ENCODE measurements at regions not wholly inside any gene's neighbourhood (a gene's known extent, or its start where the extent isn't known, plus 50 kb on each side); places are given as distances from the start of the nearest gene placed in this dataset.
"Not testable (repeated sequence)": the region's sequence is repeated elsewhere in the genome, so short reads cannot be mapped to it uniquely, and the experiment has no call there.

DNA sequence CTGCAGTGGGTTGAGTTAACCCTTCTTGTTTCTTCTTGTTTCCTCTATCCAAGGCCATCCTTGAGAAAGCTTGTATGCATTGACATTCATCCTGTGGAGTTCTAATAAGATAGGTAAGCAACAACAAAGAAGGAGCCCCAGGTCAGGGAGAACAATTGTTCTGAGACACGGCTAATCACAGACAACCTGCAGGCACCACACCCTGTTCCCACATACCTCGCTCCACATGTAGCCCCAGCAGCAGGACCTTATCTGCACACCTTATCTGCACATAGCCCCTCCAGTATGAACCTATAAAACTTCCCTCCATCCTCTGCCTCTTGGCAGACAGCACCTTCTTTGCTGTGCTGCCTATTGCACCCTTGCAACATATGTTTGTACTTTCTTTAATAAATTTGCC lies 129.1 kb downstream of the MSL3 start:
- H3K27ac ChIP-seq = no peak overlapping the region
- TF ChIP-seq, protein P1, sequence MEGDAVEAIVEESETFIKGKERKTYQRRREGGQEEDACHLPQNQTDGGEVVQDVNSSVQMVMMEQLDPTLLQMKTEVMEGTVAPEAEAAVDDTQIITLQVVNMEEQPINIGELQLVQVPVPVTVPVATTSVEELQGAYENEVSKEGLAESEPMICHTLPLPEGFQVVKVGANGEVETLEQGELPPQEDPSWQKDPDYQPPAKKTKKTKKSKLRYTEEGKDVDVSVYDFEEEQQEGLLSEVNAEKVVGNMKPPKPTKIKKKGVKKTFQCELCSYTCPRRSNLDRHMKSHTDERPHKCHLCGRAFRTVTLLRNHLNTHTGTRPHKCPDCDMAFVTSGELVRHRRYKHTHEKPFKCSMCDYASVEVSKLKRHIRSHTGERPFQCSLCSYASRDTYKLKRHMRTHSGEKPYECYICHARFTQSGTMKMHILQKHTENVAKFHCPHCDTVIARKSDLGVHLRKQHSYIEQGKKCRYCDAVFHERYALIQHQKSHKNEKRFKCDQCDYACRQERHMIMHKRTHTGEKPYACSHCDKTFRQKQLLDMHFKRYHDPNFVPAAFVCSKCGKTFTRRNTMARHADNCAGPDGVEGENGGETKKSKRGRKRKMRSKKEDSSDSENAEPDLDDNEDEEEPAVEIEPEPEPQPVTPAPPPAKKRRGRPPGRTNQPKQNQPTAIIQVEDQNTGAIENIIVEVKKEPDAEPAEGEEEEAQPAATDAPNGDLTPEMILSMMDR (IDR thresholded peaks at IDR 0.05) = no peak
- no peak for TF ChIP-seq ZFX (IDR thresholded peaks at IDR 0.05; ENCODE audit: borderline replicate concordance)

DNA sequence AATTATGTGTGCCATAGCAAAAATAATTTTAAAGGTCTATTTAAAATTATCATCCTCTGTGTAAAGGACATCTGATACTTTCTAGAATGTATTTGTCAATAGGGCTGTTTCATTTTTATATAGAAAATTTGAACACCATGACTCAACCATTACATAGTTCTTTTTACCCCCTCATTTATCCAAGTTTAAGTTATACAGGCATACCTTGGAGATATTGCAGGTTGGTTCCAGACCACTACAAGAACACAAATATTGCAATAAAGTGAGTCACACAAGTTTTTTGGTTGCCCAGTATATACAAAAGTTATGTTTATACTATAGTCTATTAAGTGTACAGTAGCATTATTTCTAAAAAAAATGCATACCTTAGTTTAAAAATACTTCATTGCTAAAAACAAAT lies 130.4 kb downstream of the MSL3 start:
- no peak overlapping the region for H3K27ac ChIP-seq
- TF ChIP-seq, protein P1 (IDR thresholded peaks at IDR 0.05) = no peak
- TF ChIP-seq ZFX (IDR thresholded peaks at IDR 0.05; ENCODE audit: borderline replicate concordance) = no peak

DNA sequence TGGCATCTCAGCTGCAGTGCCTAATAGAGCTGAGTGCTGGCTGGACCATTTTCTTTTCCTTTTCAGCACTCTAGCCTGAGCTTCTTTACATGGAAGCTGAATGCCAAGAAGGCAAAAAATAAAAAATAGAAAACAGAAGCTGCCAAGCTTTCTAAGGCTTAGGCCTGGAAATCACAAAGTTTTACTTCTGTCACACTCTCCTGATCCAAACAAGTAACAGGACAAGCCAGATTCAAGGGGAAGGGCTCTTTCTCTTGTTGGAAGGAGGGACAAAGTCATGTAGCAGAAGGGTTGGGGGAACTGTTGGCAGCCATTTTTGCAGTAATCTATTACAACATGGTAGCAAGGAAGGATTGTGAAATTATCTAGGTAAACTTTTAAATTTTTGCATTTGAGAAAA lies 131.8 kb downstream of the MSL3 start:
- no peak overlapping the region for H3K27ac ChIP-seq
- TF ChIP-seq, protein P1 (IDR thresholded peaks at IDR 0.05) = no peak
- no peak for TF ChIP-seq ZFX (IDR thresholded peaks at IDR 0.05; ENCODE audit: borderline replicate concordance)

DNA sequence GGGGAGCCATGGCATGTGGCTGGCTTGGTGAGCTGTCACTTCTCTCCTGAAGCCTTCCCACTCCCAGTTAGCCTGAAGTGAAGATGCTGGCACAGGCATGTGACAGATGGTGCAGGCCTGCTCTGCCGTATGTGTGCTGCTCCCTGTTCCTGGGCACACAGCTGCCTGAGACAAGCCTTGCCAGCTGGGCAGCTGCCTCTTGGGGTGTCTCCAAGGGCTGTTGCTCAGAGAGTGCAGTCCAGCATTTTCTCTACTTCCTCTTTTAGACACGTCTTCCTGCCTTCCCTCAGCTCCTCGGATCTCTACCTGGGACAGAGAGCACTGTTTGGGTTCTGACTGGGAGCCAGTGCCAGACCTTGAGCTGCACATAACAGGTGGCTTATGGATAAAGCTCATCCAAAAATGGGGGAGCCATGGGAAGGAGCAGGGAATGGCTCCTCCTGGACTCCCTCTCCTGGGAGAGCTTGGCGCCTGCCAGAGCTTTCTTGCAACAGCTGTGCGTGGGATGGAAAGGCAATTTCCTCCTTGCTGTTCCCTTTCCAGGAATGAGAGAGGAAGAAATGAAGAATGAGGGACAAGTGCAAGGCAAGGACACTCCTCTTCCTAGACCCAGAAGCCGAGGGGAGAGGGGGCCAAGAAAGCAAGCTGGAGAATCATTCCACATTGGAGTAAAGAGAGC lies 132.9 kb downstream of the MSL3 start:
- no peak overlapping the region for H3K27ac ChIP-seq
- no peak for TF ChIP-seq ZFX (IDR thresholded peaks at IDR 0.05; ENCODE audit: borderline replicate concordance)
- TF ChIP-seq, protein P1 (IDR thresholded peaks at IDR 0.05) = no peak

DNA sequence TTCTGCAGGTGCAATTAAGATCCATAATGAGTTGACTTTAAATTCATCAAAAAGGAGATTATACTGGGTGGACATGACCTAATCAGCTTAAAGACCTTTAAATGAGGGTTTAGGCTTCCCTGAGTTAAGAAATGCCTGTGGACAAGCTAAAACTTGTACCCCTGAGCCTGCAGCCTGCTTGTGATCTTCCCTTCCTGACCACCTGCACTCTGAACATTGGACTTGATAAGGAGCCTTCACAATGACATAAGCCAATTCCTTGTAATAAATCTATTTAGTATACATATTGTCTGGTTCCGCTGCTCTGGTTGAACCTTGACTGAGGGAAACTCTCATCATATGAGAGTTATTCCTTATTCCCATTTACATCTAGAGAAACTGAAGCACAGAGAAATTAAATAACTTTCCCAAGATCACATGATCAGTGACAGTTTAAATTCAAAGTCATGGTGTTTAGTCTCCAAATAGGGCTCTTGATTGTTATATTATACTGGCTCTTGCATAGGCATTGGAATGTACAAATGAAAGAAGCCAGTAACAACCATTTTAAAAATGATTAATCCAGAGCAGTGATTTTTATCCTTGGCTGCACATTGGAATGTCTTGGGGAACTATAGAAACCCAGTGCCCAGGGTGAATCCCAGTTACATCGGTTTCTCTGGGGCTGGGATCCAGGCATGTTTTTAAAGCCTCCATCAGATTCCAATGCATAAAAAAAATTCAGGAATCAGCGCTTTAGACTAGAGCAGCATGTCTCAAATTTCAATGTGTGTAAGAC lies 136.1 kb downstream of the MSL3 start:
- TF ChIP-seq, protein P1 (IDR thresholded peaks at IDR 0.05) = no peak
- TF ChIP-seq ZFX (IDR thresholded peaks at IDR 0.05; ENCODE audit: borderline replicate concordance) = no peak
- no peak overlapping the region for H3K27ac ChIP-seq

DNA sequence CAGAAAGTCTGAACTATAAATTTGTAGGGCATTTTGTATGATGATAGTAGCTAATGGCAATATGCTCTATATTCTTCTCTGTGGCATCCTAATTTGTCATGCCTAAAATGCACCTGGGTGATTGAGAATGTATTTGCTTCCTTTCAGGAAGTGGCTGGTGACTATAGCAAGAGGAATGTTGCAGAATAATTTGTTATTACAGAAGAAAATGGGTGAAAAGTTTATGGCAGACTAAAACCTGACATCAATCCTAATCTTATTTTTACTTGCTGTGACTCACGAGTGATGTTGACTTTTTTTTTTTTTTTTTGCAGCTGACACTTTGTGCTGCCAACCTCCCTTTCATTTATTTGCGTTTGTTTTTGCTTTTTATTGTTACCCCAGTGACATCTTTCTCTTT lies 141.1 kb downstream of the MSL3 start:
- TF ChIP-seq, protein P1 (IDR thresholded peaks at IDR 0.05) = no peak
- TF ChIP-seq ZFX (IDR thresholded peaks at IDR 0.05; ENCODE audit: borderline replicate concordance) = no peak
- H3K27ac ChIP-seq = no peak overlapping the region

DNA sequence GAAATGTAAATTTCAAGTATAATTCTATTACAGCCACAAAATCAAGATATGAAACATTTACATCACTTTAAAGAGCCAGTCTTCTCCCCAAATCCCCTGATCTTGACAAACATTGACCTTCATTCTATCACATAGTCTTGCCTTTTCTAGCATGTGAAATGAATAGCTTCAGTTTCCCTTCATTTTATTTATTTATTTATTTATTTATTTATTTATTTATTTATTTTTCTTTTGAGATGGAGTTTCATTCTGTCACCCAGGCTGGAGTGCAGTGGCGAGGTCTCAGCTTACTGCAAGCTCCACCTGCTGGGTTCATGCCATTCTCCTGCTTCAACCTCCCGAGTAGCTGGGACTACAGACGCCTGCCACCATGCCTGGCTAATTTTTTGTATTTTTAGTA lies 147.9 kb downstream of the MSL3 start:
- not testable (repeated sequence) for H3K27ac ChIP-seq
